ENCODE measurements at regions not wholly inside any gene's neighbourhood (a gene's known extent, or its start where the extent isn't known, plus 50 kb on each side); places are given as distances from the start of the nearest gene placed in this dataset.

GRCh38 chr2:3040066-3040428, 337.6 kb downstream of the EIPR1 start:
- H3K27ac ChIP-seq (ENCODE audit: low read depth, low read length) = no peak overlapping the region
- ChIA-PET POLR2A (ENCODE audit: partially characterized antibody) (no interaction called here), CTCF (ENCODE audit: partially characterized antibody) (interaction anchor here (1.2 kb wide), 1 partner anchor 9 kb away, joined by 3 read pairs; no protein-coding TSS in a partner anchor)

More at GRCh38 chr2:3040066-3040428, 337.6 kb downstream of the EIPR1 start:
- WGBS, 2 experiments (ENCODE audit: extremely low coverage in 1 of 2, insufficient coverage in 1 of 2, insufficient read length in 1 of 2, insufficient replicate concordance in 2 of 2, low coverage in 1 of 2, low lambda C conversion rate in 2 of 2, missing lambda C conversion rate in 1 of 2) = 75% methylated on average over 2 of the region's 2 CpGs; no CpG with 5 or more reads in 1 of the 2 experiments
- H4K8ac ChIP-seq (ENCODE audit: extremely low read depth, insufficient read depth, low read length) = no peak overlapping the region
- FAIRE-seq (no peak), DNase-seq (ENCODE audit: low read depth in 1 of 2, low spot score in 2 of 2) (no peak)
- no peak overlapping the region for H2BK5ac ChIP-seq (ENCODE audit: low read depth, low read length)
- H4K91ac ChIP-seq (replicated peaks; ENCODE audit: insufficient read length, low read length) = no peak overlapping the region
- H3K79me1 ChIP-seq (ENCODE audit: low read depth, low read length) = no peaks in the 10 kb centered on the region
- no peak overlapping the region for H3K4me2 ChIP-seq (ENCODE audit: insufficient read depth in 1 of 2, low read depth in 2 of 2, low read length in 2 of 2)
- H2AFZ ChIP-seq (ENCODE audit: low read length) = no peak overlapping the region
- no peak overlapping the region for H2BK20ac ChIP-seq (ENCODE audit: low read length)
- H3K4ac ChIP-seq (replicated peaks; ENCODE audit: insufficient read length, low read depth, low read length) = no peak overlapping the region
- H3K18ac ChIP-seq (ENCODE audit: extremely low read depth, low read length) = no peak overlapping the region
- H4K20me1 ChIP-seq (replicated peaks in 1 of 2; ENCODE audit: control insufficient read depth in 1 of 2, insufficient read depth in 2 of 2, low read length in 2 of 2) = no peaks in the 10 kb centered on the region
- H3K79me2 ChIP-seq (ENCODE audit: control insufficient read depth in 1 of 2, insufficient read depth in 2 of 2, low read length in 2 of 2) = no peaks in the 10 kb centered on the region
- no peak overlapping the region for H3K4me3 ChIP-seq (ENCODE audit: extremely low read depth in 1 of 4, insufficient read depth in 2 of 4, low read depth in 3 of 4, low read length in 4 of 4)
- H3K36me3 ChIP-seq (ENCODE audit: control insufficient read depth in 2 of 4, insufficient read depth in 4 of 4, low read length in 3 of 4) = no peaks in the 10 kb centered on the region
- no peak overlapping the region for H3K14ac ChIP-seq (ENCODE audit: insufficient read length)
- TF ChIP-seq RXRA (IDR thresholded peaks at IDR 0.05; ENCODE audit: insufficient read depth, low read depth, low read length) (no peak), RNF2 (IDR thresholded peaks at IDR 0.05; ENCODE audit: borderline replicate concordance, low read depth, low read length, missing control alignments, poor library complexity, severe bottlenecking) (no peak), ZNF274 (IDR thresholded peaks at IDR 0.05; ENCODE audit: borderline replicate concordance, extremely low read depth, low read length) (no peak), POLR2AphosphoS5 (IDR thresholded peaks at IDR 0.05; ENCODE audit: low read depth, low read length) (no peak), KDM5A (IDR thresholded peaks at IDR 0.05; ENCODE audit: low read length) (no peak), CBX5 (IDR thresholded peaks at IDR 0.05; ENCODE audit: low read depth, low read length) (no peak), BRCA1 (IDR thresholded peaks at IDR 0.05; ENCODE audit: low read depth, low read length) (no peak), CHD2 (IDR thresholded peaks at IDR 0.05; ENCODE audit: low read length) (no peak), POLR2A (IDR thresholded peaks at IDR 0.05; ENCODE audit: control extremely low read depth in 1 of 2, low read depth in 2 of 2, low read length in 2 of 2) (no peak), SP4 (IDR thresholded peaks at IDR 0.05; ENCODE audit: low read length) (no peak), JUND (IDR thresholded peaks at IDR 0.05; ENCODE audit: low read length) (no peak), RAD21 (IDR thresholded peaks at IDR 0.05 in 1 of 2, conservative IDR thresholded peaks at IDR 0.05 in 1 of 2; ENCODE audit: low read depth in 2 of 2, low read length in 2 of 2) (no peak)
- no peak overlapping the region for H3K9ac ChIP-seq (replicated peaks in 1 of 4; ENCODE audit: extremely low read depth in 1 of 4, low read depth in 3 of 4, low read length in 3 of 4)
- H3K9me3 ChIP-seq (ENCODE audit: insufficient read depth in 2 of 2, low read depth in 1 of 2, low read length in 1 of 2) = no peaks in the 10 kb centered on the region
- no peak overlapping the region for H2BK15ac ChIP-seq (ENCODE audit: low read length)
- H3K23ac ChIP-seq (ENCODE audit: insufficient read length) = no peak overlapping the region
- no peak overlapping the region for H2BK12ac ChIP-seq (ENCODE audit: low read depth, low read length)
- no peaks in the 10 kb centered on the region for H3K27me3 ChIP-seq (replicated peaks in 1 of 4; ENCODE audit: control insufficient read depth in 3 of 4, extremely low read depth in 1 of 4, insufficient read depth in 3 of 4, low read length in 3 of 4)
- H3K56ac ChIP-seq (replicated peaks; ENCODE audit: insufficient read length, low read depth, low read length) = no peak overlapping the region
- no peak overlapping the region for H2BK120ac ChIP-seq (replicated peaks; ENCODE audit: low read depth, low read length)
- no peaks in the 10 kb centered on the region for H3K4me1 ChIP-seq (replicated peaks in 1 of 4; ENCODE audit: control insufficient read depth in 3 of 4, insufficient read depth in 4 of 4, low read length in 3 of 4)
- no peak overlapping the region for H4K5ac ChIP-seq (ENCODE audit: insufficient read length, low read depth, low read length)
- H3K23me2 ChIP-seq (ENCODE audit: low read depth, low read length) = no peaks in the 10 kb centered on the region
- H2AK5ac ChIP-seq (ENCODE audit: low read depth, low read length) = no peak overlapping the region

Data from H1 (cell line).